GM12865 (cell line): ENCODE measurements at regions not wholly inside any gene's neighbourhood (a gene's known extent, or its start where the extent isn't known, plus 50 kb on each side); places are given as distances from the start of the nearest gene placed in this dataset.

ENCODE experiments used
- DNase-seq: peaks from one replicate; pipeline ENCODE4 v3.0.0; 2010; ENCODE audit warnings: low read depth
- H3K4me3 ChIP-seq: 2 replicates; pipeline ENCODE4 v1.5.1; 2011; ENCODE audit warnings: mild to moderate bottlenecking, low read depth, low read length, control low read depth
- TF ChIP-seq, protein P1 (sequence below): IDR thresholded peaks from 2 replicates; pipeline ENCODE4 v1.5.1; 2011; ENCODE audit warnings: low read length, control low read depth, low read depth, inconsistent platforms; ENCODE audit not compliant: insufficient read depth; ENCODE audit errors: missing control alignments

DNA sequence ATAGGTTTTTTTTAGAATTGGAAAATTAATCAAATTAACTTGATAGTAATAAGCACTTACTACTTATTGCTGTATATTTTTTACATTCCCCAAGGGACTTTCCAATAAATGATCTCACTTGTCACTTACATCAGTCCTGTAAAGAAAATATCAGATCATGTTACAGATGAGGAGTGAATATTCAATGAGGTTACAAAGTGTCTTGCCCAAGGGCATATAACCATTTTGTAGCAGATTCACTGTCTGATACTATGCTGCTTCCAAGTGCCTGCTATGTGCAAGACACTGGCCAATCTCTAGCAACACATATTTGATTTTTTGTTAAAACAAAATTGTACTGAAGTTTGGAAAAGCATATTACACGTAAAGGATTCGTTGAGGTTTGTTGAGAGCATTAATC, 1287.7 kb downstream of the FAM133A start:
- DNase-seq: no peak
- TF ChIP-seq, protein P1, sequence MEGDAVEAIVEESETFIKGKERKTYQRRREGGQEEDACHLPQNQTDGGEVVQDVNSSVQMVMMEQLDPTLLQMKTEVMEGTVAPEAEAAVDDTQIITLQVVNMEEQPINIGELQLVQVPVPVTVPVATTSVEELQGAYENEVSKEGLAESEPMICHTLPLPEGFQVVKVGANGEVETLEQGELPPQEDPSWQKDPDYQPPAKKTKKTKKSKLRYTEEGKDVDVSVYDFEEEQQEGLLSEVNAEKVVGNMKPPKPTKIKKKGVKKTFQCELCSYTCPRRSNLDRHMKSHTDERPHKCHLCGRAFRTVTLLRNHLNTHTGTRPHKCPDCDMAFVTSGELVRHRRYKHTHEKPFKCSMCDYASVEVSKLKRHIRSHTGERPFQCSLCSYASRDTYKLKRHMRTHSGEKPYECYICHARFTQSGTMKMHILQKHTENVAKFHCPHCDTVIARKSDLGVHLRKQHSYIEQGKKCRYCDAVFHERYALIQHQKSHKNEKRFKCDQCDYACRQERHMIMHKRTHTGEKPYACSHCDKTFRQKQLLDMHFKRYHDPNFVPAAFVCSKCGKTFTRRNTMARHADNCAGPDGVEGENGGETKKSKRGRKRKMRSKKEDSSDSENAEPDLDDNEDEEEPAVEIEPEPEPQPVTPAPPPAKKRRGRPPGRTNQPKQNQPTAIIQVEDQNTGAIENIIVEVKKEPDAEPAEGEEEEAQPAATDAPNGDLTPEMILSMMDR: no peak
- H3K4me3 ChIP-seq: no peak overlapping the region

DNA sequence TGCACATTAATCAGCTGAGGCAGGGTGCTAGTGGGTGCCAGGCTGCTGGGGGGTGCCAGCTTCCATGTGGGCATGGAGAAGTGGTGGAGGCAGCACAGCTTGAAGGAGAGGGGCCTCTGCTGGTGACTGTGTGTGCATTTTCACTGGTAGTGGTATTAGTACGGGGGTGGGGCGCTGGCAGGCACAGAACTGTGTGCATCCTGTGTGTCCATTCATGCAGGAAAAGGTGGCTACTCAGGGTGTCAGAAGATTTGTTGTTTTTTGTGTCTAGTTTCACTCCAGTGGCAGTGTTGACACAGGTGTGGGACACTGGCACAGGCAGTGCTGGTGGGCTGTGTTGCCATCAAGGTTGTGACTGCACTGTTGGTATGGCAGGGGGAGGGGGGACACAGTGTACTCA, 1303.6 kb downstream of the FAM133A start:
- TF ChIP-seq, protein P1: no peak
- DNase-seq: peak; percentile 0
- no peak overlapping the region for H3K4me3 ChIP-seq

DNA sequence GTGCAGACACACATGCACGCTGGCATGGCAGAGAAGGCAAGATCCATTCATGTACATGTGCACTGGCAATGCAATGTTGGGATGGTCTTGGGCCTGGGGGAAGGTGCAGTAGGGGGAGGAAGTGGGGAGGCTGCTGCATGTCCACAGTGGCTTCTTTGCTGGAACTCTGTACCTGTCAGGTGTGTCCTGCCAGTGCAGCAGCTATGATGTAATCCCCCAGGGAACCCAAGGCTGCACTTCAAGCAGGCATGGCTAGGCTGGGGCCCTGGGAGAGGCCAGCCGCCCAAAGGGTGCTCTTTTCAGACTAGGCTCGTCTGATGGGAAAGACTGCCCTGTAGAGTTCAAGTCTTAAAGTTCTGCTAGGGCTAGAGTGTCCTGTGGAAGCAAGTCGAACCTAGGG, 1304.0 kb downstream of the FAM133A start:
- TF ChIP-seq, protein P1: no peak
- no peak for DNase-seq

More for the DNA sequence above, 1304.0 kb downstream of the FAM133A start:
- no peak overlapping the region for H3K4me3 ChIP-seq
